ENCODE measurements at regions not wholly inside any gene's neighbourhood (a gene's known extent, or its start where the extent isn't known, plus 50 kb on each side); places are given as distances from the start of the nearest gene placed in this dataset.

DNA sequence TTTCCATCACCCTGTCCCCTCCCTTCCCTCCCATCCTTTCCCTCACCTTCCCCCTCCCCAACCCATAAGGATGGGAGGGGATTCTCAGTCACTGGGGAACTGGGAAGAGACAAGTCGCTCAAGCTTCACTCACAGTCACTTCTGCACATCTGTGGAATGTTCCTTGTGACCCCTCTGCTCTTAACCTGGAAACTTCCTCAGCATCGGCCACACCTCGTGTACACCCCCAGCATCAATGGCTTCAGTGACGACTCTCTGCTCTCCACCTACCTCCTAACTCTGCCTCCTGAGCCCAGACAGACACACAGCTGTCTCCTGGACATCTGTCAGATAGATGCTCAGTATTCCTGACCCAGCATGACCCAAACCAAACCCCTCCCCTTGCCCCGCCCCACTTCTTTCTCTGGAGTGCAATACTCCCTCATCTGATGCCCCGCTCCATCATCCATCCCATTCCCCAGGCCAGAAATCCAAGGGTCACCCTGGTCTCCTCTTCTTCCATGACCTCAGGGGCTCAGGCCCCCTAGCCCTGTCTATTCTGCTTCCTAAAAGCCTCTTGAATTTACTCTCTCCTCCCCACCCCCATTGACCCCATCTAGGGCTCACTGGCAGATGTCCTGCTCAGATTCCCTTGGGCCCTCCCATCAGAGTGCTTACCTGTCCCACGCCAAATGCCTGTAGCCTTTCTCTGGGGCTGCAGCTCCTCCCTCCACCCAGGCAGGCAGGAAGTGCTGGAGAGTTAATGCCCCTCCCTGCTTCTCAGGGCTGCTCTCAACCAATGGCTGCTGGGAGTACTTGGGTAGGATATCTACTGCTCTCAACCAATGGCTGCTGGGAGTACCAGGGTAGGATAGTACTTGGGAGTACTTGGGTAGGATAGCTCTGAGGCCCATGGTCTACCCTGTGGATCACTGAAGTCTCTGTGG lies 83.1 kb upstream of the CSF3R start:
- Histone ChIP-seq H3K27ac (no peak overlapping the region), H3K4me3 (no peak overlapping the region)

GRCh38 chr1:36562181-36562685 lies 79.5 kb upstream of the CSF3R start:
- no peak overlapping the region for H3K27ac ChIP-seq
- H3K4me3 ChIP-seq, result no peak overlapping the region

DNA sequence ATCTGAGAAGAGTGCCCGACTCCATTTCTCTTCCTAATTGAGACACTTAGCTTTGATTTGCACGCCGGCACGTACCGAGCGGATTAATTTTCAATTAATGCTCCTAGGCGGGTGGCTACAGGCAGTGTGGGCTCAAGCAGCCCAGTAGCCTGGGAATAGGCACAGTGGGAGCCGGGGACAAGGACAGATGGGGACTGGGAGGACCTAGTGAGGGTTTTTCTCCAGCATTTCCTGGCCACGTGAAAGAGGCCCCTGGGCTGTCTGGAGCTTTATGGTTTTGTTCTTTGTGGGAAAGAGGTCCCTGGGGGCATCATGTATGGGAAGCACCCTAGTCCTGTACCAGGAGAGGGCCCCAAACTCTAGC lies 78.6 kb upstream of the CSF3R start:
- H3K4me3 ChIP-seq, result no peak overlapping the region

DNA sequence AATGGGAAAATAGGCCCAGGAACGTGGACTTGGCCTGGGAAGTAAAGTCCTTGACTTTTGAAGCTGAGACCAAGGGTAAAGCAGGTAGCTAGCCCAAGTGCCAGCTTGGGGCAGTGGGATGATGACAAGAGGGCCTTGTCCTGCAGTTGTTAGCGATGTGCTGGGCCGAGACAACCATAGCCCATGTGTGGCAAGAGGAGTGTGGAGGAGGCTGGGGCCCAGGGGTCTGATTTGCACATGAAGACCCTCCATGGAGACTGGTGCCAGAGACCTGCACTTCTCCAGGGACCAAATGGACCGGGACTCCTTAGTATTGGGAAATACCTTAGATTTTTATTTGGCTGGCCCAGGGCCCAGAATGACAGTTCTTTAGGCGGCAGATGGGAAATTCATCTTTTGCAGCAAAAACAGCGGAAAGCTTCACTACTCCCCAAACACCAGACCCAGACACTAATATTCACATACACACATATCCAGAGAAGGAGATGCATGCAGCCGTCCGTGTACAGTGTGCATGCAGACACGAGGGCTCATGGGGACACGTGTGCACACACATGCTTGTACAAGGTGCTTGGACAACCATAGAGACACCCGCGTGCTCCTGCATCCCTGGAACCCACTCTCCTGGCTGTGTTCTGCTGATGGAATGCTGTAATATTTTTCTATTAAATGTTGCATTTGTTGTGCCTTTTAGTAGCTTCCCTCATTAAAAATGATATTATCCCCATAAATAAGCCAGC lies 78.1 kb upstream of the CSF3R start:
- Histone ChIP-seq H3K4me3 (no peak overlapping the region), H3K27ac (no peak overlapping the region)

More for the DNA sequence above, 78.6 kb upstream of the CSF3R start:
- no peak overlapping the region for H3K27ac ChIP-seq

GRCh38 chr1:36560177-36560576 lies 77.5 kb upstream of the CSF3R start:
- Histone ChIP-seq H3K27ac (no peak overlapping the region), H3K4me3 (no peak overlapping the region)

GRCh38 chr1:36559061-36559460 lies 76.3 kb upstream of the CSF3R start:
- Histone ChIP-seq H3K4me3 (no peak overlapping the region), H3K27ac (no peak overlapping the region)

- H3K4me3 ChIP-seq, result no peak overlapping the region
Measured at GRCh38 chr1:36557041-36558000, 74.6 kb upstream of the CSF3R start.

DNA sequence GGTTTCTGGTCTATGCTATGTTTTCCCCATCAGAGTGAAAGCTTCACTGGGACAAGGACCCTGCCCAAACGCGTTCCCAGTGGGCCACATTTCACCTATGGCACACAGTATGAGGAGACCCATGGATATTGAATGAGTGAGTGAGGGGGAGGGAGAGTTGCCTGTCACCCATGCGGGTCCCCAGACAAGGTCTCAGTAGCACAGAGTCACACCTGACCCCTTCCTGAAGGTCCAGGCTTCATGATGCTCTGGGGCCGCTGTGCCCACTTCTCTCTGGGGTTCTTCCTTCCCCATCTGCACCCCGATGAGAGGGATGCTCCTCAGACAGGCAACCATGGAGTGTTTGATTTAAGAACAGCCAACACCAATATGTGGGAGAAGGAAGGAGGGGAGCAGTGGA lies 72.3 kb upstream of the CSF3R start:
- H3K4me3 ChIP-seq, result no peak overlapping the region

More at GRCh38 chr1:36557041-36558000, 74.6 kb upstream of the CSF3R start:
- no peak overlapping the region for H3K27ac ChIP-seq

GRCh38 chr1:36554323-36554628 lies 71.6 kb upstream of the CSF3R start:
- no peak overlapping the region for H3K27ac ChIP-seq
- H3K4me3 ChIP-seq, result no peak overlapping the region

More for the DNA sequence above, 72.3 kb upstream of the CSF3R start:
- H3K27ac ChIP-seq, result no peak overlapping the region

DNA sequence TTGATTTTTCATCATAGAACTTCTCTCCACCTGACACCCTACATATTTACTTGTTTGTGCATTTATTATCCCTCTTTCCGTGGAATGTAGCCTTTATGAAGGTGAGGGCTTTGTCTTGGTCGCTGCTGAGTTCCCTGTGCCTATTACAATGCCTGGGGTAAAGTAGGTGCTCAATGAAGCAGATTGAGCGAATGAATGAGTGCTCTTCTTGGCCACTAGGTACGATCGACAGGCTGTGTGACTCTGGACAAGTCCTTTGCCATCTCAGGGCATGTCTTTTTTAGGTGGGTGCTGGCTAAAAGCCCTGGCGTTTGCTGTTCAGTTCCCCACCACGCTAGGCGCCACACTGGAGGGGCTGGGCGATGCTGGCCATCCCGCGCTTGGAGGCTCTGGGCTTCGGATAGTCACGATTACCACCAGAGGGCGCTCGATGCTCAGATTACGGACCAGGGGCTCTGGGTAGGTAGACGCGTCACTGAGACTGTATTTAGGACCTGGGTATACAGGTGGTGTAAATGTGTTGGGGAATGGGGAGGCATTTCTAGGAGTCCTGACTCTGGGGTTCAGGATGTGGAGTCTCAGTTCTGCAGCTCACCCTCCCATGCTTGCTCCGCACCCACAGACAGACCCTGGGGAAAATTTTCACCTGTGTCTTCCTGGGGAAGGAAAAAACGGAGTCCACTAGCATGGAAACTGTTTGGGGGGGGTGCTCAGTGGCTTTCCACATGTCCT lies 71.0 kb upstream of the CSF3R start:
- Histone ChIP-seq H3K27ac (no peak overlapping the region), H3K4me3 (no peak overlapping the region)

- Histone ChIP-seq H3K27ac (no peak overlapping the region), H3K4me3 (no peak overlapping the region)
Measured at GRCh38 chr1:36542962-36543515, 60.3 kb upstream of the CSF3R start.

DNA sequence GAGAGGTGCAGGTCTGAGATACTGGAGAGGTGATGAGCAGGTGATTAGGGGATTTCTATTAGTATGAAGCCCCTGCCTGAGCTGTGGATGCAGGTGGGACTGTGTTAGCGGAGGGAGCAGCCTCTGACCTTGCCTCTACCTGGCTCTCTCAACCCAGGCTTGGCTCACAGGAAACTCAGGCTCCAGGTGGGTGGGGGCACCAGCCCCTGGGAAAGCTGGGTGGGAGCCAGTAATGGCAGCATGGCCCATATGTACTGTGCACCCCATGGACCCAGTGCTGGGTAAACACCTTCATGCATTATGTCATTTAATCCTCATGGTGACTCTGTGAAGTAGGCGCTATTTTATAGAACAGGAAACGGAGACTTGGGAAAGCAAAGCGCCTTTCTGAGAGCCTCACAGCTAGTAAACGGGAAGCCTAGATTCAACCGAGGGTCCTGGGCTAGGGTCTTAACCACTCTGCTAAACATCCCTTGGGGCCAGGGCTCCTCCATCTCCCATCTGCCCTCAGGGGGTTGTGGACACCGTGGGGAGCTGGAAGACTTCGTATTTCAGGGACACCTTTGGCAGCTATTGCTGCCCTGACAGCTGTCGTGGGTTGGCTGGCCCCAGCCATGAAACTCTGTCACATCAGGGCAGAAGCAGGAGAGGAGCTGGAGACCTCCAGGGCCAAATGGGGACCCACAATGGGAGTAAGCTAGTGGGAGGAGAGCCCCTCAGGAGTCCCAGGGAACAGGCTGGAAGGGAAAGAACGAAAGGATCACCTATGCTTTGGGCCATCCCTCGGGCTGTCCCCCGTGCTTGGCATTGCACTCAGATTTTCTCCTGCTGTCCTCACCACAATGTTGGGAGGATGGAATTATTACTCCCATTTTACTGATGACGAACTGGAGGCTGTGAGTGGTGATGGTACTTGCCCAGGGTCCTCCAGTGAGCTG lies 59.6 kb upstream of the CSF3R start:
- Histone ChIP-seq H3K4me3 (no peak overlapping the region), H3K27ac (no peak overlapping the region)

GRCh38 chr1:36540056-36540455 lies 57.3 kb upstream of the CSF3R start:
- H3K27ac ChIP-seq, result no peak overlapping the region
- H3K4me3 ChIP-seq, result no peak overlapping the region

- Histone ChIP-seq H3K4me3 (no peak overlapping the region), H3K27ac (no peak overlapping the region)
Measured at GRCh38 chr1:36539526-36539925, 56.8 kb upstream of the CSF3R start.

GRCh38 chr1:36537991-36538390 lies 55.3 kb upstream of the CSF3R start:
- no peak overlapping the region for H3K4me3 ChIP-seq
- no peak overlapping the region for H3K27ac ChIP-seq

GRCh38 chr1:36537190-36537768 lies 54.6 kb upstream of the CSF3R start:
- H3K27ac ChIP-seq, result no peak overlapping the region
- H3K4me3 ChIP-seq, result no peak overlapping the region

DNA sequence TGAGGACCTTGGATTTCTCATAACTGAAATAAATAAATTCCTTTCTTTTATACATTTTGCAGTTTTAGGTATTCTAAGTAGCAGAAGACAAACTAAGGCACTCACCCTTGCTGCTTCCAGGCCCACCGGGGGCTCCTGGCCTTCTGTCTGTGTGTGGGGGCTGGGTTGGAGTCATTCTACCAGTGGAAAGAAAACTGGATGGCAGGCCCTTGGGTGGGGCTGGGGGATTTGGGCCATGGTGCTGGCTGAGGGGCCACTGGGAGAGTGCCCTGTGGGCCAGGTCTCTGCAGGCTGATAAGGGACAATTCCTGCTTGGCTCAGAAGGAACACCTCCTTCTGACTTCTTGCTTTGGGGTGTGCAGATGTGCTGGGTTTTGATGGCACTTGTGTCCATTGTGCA lies 54.0 kb upstream of the CSF3R start:
- Histone ChIP-seq H3K4me3 (no peak overlapping the region), H3K27ac (no peak overlapping the region)
